SIG-M5 treated with dmso at 0.1 percent for 504 hours (cell line): ENCODE measurements at regions not wholly inside any gene's neighbourhood (a gene's known extent, or its start where the extent isn't known, plus 50 kb on each side); places are given as distances from the start of the nearest gene placed in this dataset.

ENCODE experiments used
- DNase-seq: peaks from one replicate; lab custom pipeline; 2025; ENCODE audit not compliant: unreplicated experiment; lab: John Stamatoyannopoulos, UW

GRCh38 chrX:68930542-68931317 is 101.9 kb downstream of the EFNB1 start:
- no peak for DNase-seq

GRCh38 chrX:68929332-68930150 is 100.7 kb downstream of the EFNB1 start:
- no peak for DNase-seq

GRCh38 chrX:68928401-68928800 is 99.6 kb downstream of the EFNB1 start:
- no peak for DNase-seq

- no peak for DNase-seq
These were observed 98.4 kb downstream of the EFNB1 start for GRCh38 chrX:68927178-68927577.

- DNase-seq: no peak
These were observed 94.3 kb downstream of the EFNB1 start for GRCh38 chrX:68923147-68923546.

- no peak for DNase-seq
These were observed 93.2 kb downstream of the EFNB1 start for GRCh38 chrX:68922013-68922412.

GRCh38 chrX:68920561-68920960 is 91.7 kb downstream of the EFNB1 start:
- no peak for DNase-seq

GRCh38 chrX:68919707-68920106 is 90.9 kb downstream of the EFNB1 start:
- DNase-seq: no peak

- DNase-seq: no peak
These were observed 89.4 kb downstream of the EFNB1 start for GRCh38 chrX:68918202-68918601.

GRCh38 chrX:68917799-68918198 is 89.0 kb downstream of the EFNB1 start:
- DNase-seq: no peak

- no peak for DNase-seq
These were observed 88.1 kb downstream of the EFNB1 start for GRCh38 chrX:68916891-68917290.

- no peak for DNase-seq
These were observed 87.0 kb downstream of the EFNB1 start for GRCh38 chrX:68915778-68916177.

GRCh38 chrX:68914479-68914946 is 85.7 kb downstream of the EFNB1 start:
- no peak for DNase-seq

GRCh38 chrX:68913249-68913547 is 84.4 kb downstream of the EFNB1 start:
- no peak for DNase-seq

GRCh38 chrX:68912113-68912512 is 83.3 kb downstream of the EFNB1 start:
- no peak for DNase-seq

GRCh38 chrX:68910731-68911428 is 82.1 kb downstream of the EFNB1 start:
- no peak for DNase-seq

- no peak for DNase-seq
These were observed 81.1 kb downstream of the EFNB1 start for GRCh38 chrX:68909945-68910344.

GRCh38 chrX:68908071-68908470 is 79.2 kb downstream of the EFNB1 start:
- DNase-seq: no peak

GRCh38 chrX:68902706-68903504 is 74.1 kb downstream of the EFNB1 start:
- peak; percentile 0 for DNase-seq

GRCh38 chrX:68901519-68901918 is 72.7 kb downstream of the EFNB1 start:
- DNase-seq: no peak

GRCh38 chrX:68898598-68898997 is 69.8 kb downstream of the EFNB1 start:
- no peak for DNase-seq
